ENCODE measurements at regions not wholly inside any gene's neighbourhood (a gene's known extent, or its start where the extent isn't known, plus 50 kb on each side); places are given as distances from the start of the nearest gene placed in this dataset.

DNA sequence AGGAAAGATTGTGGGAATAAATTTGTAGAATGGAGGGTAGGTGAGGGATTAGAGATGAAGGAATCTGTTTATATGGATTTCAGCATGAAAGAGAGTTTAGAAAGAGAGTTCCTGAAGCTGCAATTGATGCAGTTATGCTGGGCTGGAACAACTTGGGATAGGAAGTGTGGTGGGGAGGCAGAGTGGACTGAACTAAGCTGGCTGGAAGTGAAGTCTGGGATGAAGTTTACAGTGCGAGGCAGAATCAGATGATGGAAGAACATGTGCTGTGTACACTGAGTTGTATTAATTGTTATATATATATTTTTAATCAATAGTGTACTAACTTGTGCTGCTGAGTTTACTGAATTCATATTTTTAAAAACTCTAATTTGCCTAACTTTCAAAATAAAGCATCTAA, 461.9 kb downstream of the SPRY1 start:
- ChIA-PET CTCF (interaction anchor here (1.3 kb wide), 1 partner anchor 9 kb away, joined by 4 read pairs; no protein-coding TSS in a partner anchor), POLR2A (no interaction called here)
- Histone ChIP-seq H3K4me3 (ENCODE audit: low read depth, low read length) (no peak overlapping the region), H3K36me3 (ENCODE audit: control insufficient read depth, insufficient read depth, low read length) (no peaks in the 10 kb centered on the region), H3K27me3 (ENCODE audit: control insufficient read depth, insufficient read depth, low read length) (no peaks in the 10 kb centered on the region)
- TF ChIP-seq, protein P1, sequence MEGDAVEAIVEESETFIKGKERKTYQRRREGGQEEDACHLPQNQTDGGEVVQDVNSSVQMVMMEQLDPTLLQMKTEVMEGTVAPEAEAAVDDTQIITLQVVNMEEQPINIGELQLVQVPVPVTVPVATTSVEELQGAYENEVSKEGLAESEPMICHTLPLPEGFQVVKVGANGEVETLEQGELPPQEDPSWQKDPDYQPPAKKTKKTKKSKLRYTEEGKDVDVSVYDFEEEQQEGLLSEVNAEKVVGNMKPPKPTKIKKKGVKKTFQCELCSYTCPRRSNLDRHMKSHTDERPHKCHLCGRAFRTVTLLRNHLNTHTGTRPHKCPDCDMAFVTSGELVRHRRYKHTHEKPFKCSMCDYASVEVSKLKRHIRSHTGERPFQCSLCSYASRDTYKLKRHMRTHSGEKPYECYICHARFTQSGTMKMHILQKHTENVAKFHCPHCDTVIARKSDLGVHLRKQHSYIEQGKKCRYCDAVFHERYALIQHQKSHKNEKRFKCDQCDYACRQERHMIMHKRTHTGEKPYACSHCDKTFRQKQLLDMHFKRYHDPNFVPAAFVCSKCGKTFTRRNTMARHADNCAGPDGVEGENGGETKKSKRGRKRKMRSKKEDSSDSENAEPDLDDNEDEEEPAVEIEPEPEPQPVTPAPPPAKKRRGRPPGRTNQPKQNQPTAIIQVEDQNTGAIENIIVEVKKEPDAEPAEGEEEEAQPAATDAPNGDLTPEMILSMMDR (IDR thresholded peaks at IDR 0.05; ENCODE audit: insufficient read depth, low read depth, low read length): no peak
- DNase-seq (ENCODE audit: low read depth): no peak

DNA sequence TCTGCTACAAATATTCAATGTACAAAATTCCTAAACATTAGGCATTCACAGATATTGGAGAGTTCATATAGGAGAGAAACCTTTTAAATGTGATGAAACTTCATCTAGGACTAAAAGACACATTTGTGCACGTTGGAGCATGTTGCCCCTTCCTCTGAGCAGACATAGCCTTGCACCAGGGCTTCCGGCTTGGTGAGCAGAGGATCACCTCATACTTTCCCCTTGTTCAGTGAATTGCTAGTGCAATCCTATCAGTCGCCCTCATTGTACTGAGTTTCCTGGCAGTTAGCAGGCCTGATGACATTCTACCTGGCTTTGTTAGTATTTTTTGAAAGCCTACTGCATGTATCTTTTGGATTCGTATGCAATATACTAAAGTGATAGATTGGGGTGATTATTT, 466.2 kb downstream of the SPRY1 start:
- no peaks in the 10 kb centered on the region for H3K27me3 ChIP-seq (ENCODE audit: control insufficient read depth, insufficient read depth, low read length)
- TF ChIP-seq, protein P1 (IDR thresholded peaks at IDR 0.05; ENCODE audit: insufficient read depth, low read depth, low read length): no peak
- no peaks in the 10 kb centered on the region for H3K36me3 ChIP-seq (ENCODE audit: control insufficient read depth, insufficient read depth, low read length)
- CTCF ChIA-PET: no interaction called here
- no peak overlapping the region for H3K4me3 ChIP-seq (ENCODE audit: low read depth, low read length)
- DNase-seq (ENCODE audit: low read depth): no peak
- POLR2A ChIA-PET: no interaction called here

GRCh38 chr4:123866796-123867195, 470.2 kb downstream of the SPRY1 start:
- Histone ChIP-seq H3K36me3 (ENCODE audit: control insufficient read depth, insufficient read depth, low read length) (no peaks in the 10 kb centered on the region), H3K4me3 (ENCODE audit: low read depth, low read length) (no peak overlapping the region), H3K27me3 (ENCODE audit: control insufficient read depth, insufficient read depth, low read length) (no peaks in the 10 kb centered on the region)
- CTCF ChIA-PET: interaction anchor here (1.5 kb wide), 1 partner anchor 8 kb away, joined by 4 read pairs; no protein-coding TSS in a partner anchor
- DNase-seq (ENCODE audit: low read depth): no peak
- TF ChIP-seq, protein P1 (IDR thresholded peaks at IDR 0.05; ENCODE audit: insufficient read depth, low read depth, low read length): no peak
- POLR2A ChIA-PET: no interaction called here

DNA sequence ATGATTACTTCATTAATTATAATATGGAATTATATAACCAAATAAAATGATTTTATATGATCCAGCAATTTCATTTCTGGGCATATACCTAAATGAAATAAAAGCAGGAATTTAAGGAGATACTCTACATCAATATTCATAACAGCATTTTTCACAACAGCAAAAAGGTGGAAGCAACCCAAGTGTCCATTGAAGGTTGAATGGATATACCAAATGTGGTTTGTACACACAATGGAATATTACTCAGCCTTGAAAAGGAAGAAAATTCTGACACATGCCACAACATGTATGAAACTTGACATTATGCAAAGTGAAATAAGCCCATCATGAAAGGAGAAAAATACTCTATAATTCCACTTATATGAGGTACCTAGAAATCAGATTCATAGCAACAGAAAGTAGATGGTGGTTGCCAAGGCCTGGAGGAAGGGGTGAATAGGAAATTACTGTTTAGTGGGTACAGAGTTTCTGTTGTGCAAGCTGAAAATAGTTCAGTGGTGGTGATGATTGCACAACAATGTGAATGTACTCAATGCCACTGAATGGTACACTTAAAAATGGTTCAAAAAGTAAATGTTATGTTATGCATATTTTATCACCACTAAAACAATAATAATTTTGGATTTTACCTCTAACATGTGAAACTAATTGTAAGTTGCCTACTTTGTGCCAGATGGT, 471.5 kb downstream of the SPRY1 start:
- Histone ChIP-seq H3K36me3 (ENCODE audit: control insufficient read depth, insufficient read depth, low read length) (no peaks in the 10 kb centered on the region), H3K4me3 (ENCODE audit: low read depth, low read length) (no peak overlapping the region), H3K27me3 (ENCODE audit: control insufficient read depth, insufficient read depth, low read length) (no peaks in the 10 kb centered on the region)
- CTCF ChIA-PET: interaction anchor here (1.4 to 1.5 kb wide), 2 partner anchors 9 to 14 kb away, joined by 4 read pairs; no protein-coding TSS in a partner anchor
- no peak for DNase-seq (ENCODE audit: low read depth)
- POLR2A ChIA-PET: no interaction called here
- TF ChIP-seq, protein P1 (IDR thresholded peaks at IDR 0.05; ENCODE audit: insufficient read depth, low read depth, low read length): no peak

DNA sequence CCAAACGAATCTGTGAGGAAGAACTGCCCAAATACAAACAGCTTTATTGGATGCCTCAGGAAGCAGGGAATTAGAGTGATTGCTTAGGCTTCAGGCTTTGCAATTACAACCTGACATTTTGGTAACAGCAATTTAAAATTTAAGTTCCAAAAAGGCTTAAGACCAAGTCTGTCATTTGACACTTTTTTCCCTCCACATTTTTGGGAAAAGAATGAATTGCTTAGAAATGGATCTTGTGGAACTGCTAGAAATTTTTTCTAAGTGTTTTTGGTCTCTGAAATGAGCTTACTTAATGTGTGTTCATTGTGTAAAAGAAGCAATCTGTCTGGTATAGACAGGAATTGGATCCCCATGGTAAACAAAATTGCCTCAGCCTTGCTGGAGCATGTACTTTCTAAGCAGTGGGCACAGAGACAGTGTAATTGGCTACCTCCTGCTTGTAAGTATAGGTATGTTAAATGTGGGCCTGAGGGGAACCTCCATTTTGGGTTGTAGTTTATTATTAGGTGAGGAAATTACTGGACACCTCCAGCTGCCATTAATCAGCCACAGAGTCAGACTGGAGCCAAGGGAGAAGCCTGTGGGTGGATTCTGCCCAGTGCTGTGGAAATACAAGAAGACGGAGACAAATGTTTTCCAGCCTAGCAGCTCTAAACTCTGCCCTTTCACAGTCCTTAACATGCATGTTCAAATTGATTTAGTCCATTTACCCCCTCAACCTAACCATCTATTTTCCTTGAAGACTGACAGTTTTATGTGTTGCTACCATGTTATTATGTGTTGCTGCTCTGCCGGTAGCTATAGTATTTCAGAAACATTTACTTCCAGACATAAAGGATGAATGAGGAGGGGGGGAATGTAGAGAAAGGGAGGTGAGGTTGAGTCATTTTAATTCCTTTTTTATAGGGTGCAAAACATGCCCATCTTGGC, 473.0 kb downstream of the SPRY1 start:
- CTCF ChIA-PET: interaction anchor here (0.8 to 1.4 kb wide), 2 partner anchors 12 to 19 kb away, joined by 3 to 4 read pairs; no protein-coding TSS in a partner anchor
- Histone ChIP-seq H3K36me3 (ENCODE audit: control insufficient read depth, insufficient read depth, low read length) (no peaks in the 10 kb centered on the region), H3K4me3 (ENCODE audit: low read depth, low read length) (no peak overlapping the region), H3K27me3 (ENCODE audit: control insufficient read depth, insufficient read depth, low read length) (no peaks in the 10 kb centered on the region)
- DNase-seq (ENCODE audit: low read depth): no peak
- TF ChIP-seq, protein P1 (IDR thresholded peaks at IDR 0.05; ENCODE audit: insufficient read depth, low read depth, low read length): no peak
- POLR2A ChIA-PET: no interaction called here
